ENCODE measurements at regions not wholly inside any gene's neighbourhood (a gene's known extent, or its start where the extent isn't known, plus 50 kb on each side); places are given as distances from the start of the nearest gene placed in this dataset.

GRCh38 chr4:11593576-11594116, 165.0 kb upstream of the HS3ST1 start:
- intact Hi-C loops (cut with micrococcal nuclease), result no loop called here

GRCh38 chr4:11592276-11592675, 163.6 kb upstream of the HS3ST1 start:
- Histone ChIP-seq H3K36me3 (ENCODE audit: control insufficient read depth in 2 of 3, insufficient read depth in 3 of 3, low read length in 3 of 3) (no peaks in the 10 kb centered on the region), H3K4me3 (ENCODE audit: low read length) (no peak overlapping the region), H3K4me1 (ENCODE audit: control insufficient read depth in 2 of 2, insufficient read depth in 2 of 2, low read length in 2 of 2) (no peaks in the 10 kb centered on the region), H3K27ac (ENCODE audit: low read depth, low read length) (no peak overlapping the region), H3K27me3 (ENCODE audit: control insufficient read depth in 2 of 2, insufficient read depth in 2 of 2, low read length in 2 of 2) (no peaks in the 10 kb centered on the region), H3K9me3 (ENCODE audit: control insufficient read depth in 2 of 3, low read length in 3 of 3) (no peaks in the 10 kb centered on the region)
- Mint-ChIP-seq H3K4me3 (no peak overlapping the region), H3K27ac (no peak overlapping the region), H3K4me1 (peaks cover 0 to 3% (median 0%) of the 10 kb centered on the region in 7 donors), H3K27me3 (peaks cover 0 to 4% (median 0%) of the 10 kb centered on the region in 5 donors), H3K36me3 (no peaks in the 10 kb centered on the region), H3K9me3 (peaks cover 0 to 2% (median 0%) of the 10 kb centered on the region in 11 donors)
- ATAC-seq (no peak), DNase-seq (no peak)
- ChIA-PET POLR2A (no interaction called here), CTCF (no interaction called here)
- intact Hi-C loops (cut with micrococcal nuclease), result no loop called here

More at GRCh38 chr4:11593576-11594116, 165.0 kb upstream of the HS3ST1 start:
- Mint-ChIP-seq H3K4me3 (no peak overlapping the region), H3K9me3 (peaks cover 0 to 2% (median 0%) of the 10 kb centered on the region in 11 donors), H3K27ac (no peak overlapping the region), H3K36me3 (no peaks in the 10 kb centered on the region), H3K27me3 (peaks cover 0 to under 1% (median 0%) of the 10 kb centered on the region in 5 donors), H3K4me1 (peaks cover 0 to 4% (median 0%) of the 10 kb centered on the region in 7 donors)
- Histone ChIP-seq H3K36me3 (ENCODE audit: control insufficient read depth in 2 of 3, insufficient read depth in 3 of 3, low read length in 3 of 3) (no peaks in the 10 kb centered on the region), H3K27me3 (ENCODE audit: control insufficient read depth in 2 of 2, insufficient read depth in 2 of 2, low read length in 2 of 2) (no peaks in the 10 kb centered on the region), H3K27ac (ENCODE audit: low read depth, low read length) (no peak overlapping the region), H3K4me1 (ENCODE audit: control insufficient read depth in 2 of 2, insufficient read depth in 2 of 2, low read length in 2 of 2) (no peaks in the 10 kb centered on the region), H3K9me3 (ENCODE audit: control insufficient read depth in 2 of 3, low read length in 3 of 3) (no peaks in the 10 kb centered on the region), H3K4me3 (ENCODE audit: low read length) (no peak overlapping the region)
- ChIA-PET POLR2A (no interaction called here), CTCF (no interaction called here)
- ATAC-seq (no peak), DNase-seq (no peak)

- Histone ChIP-seq H3K4me3 (ENCODE audit: low read length) (no peak overlapping the region), H3K36me3 (ENCODE audit: control insufficient read depth in 2 of 3, insufficient read depth in 3 of 3, low read length in 3 of 3) (no peaks in the 10 kb centered on the region), H3K27ac (ENCODE audit: low read depth, low read length) (no peak overlapping the region), H3K27me3 (ENCODE audit: control insufficient read depth in 2 of 2, insufficient read depth in 2 of 2, low read length in 2 of 2) (no peaks in the 10 kb centered on the region), H3K9me3 (ENCODE audit: control insufficient read depth in 2 of 3, low read length in 3 of 3) (no peaks in the 10 kb centered on the region), H3K4me1 (ENCODE audit: control insufficient read depth in 2 of 2, insufficient read depth in 2 of 2, low read length in 2 of 2) (no peaks in the 10 kb centered on the region)
- POLR2A ChIA-PET, result no interaction called here
- DNase-seq (no peak), ATAC-seq (no peak)
- Mint-ChIP-seq H3K4me3 (no peak overlapping the region), H3K36me3 (no peaks in the 10 kb centered on the region), H3K27me3 (peaks cover 0 to 8% (median 0%) of the 10 kb centered on the region in 5 donors), H3K4me1 (peaks cover 0 to 3% (median 0%) of the 10 kb centered on the region in 7 donors), H3K27ac (no peak overlapping the region), H3K9me3 (no peaks in the 10 kb centered on the region)
- CTCF ChIA-PET, result no interaction called here
- intact Hi-C loops (cut with micrococcal nuclease), result no loop called here
Measured at GRCh38 chr4:11590132-11590531, 161.4 kb upstream of the HS3ST1 start.

GRCh38 chr4:11589676-11590075, 161.0 kb upstream of the HS3ST1 start:
- peaks cover 0 to 3% (median 0%) of the 10 kb centered on the region in 7 donors for H3K4me1 Mint-ChIP-seq
- no peaks in the 10 kb centered on the region for H3K27me3 ChIP-seq (ENCODE audit: control insufficient read depth in 2 of 2, insufficient read depth in 2 of 2, low read length in 2 of 2)
- peaks cover 0 to 11% (median 0%) of the 10 kb centered on the region in 5 donors for H3K27me3 Mint-ChIP-seq
- ATAC-seq (no peak), DNase-seq (no peak)
- H3K27ac ChIP-seq (ENCODE audit: low read depth, low read length), result no peak overlapping the region
- no peaks in the 10 kb centered on the region for H3K36me3 ChIP-seq (ENCODE audit: control insufficient read depth in 2 of 3, insufficient read depth in 3 of 3, low read length in 3 of 3)
- H3K9me3 Mint-ChIP-seq, result no peaks in the 10 kb centered on the region
- H3K4me1 ChIP-seq (ENCODE audit: control insufficient read depth in 2 of 2, insufficient read depth in 2 of 2, low read length in 2 of 2), result no peaks in the 10 kb centered on the region
- POLR2A ChIA-PET, result no interaction called here
- H3K9me3 ChIP-seq (ENCODE audit: control insufficient read depth in 2 of 3, low read length in 3 of 3), result no peaks in the 10 kb centered on the region
- H3K36me3 Mint-ChIP-seq, result no peaks in the 10 kb centered on the region
- CTCF ChIA-PET, result no interaction called here
- H3K27ac Mint-ChIP-seq, result no peak overlapping the region
- intact Hi-C loops (cut with micrococcal nuclease), result no loop called here
- H3K4me3 Mint-ChIP-seq, result no peak overlapping the region
- H3K4me3 ChIP-seq (ENCODE audit: low read length), result no peak overlapping the region

- peaks cover 0 to 4% (median 0%) of the 10 kb centered on the region in 11 donors for H3K9me3 Mint-ChIP-seq
- H3K27me3 ChIP-seq (ENCODE audit: control insufficient read depth in 2 of 2, insufficient read depth in 2 of 2, low read length in 2 of 2), result no peaks in the 10 kb centered on the region
- H3K27ac ChIP-seq (ENCODE audit: low read depth, low read length), result no peak overlapping the region
- H3K27me3 Mint-ChIP-seq, result peaks cover 0 to 11% (median 4%) of the 10 kb centered on the region in 5 donors
- H3K36me3 Mint-ChIP-seq, result no peaks in the 10 kb centered on the region
- ATAC-seq (no peak), DNase-seq (no peak)
- H3K9me3 ChIP-seq (ENCODE audit: control insufficient read depth in 2 of 3, low read length in 3 of 3), result no peaks in the 10 kb centered on the region
- ChIA-PET CTCF (no interaction called here), POLR2A (no interaction called here)
- no peaks in the 10 kb centered on the region for H3K36me3 ChIP-seq (ENCODE audit: control insufficient read depth in 2 of 3, insufficient read depth in 3 of 3, low read length in 3 of 3)
- H3K27ac Mint-ChIP-seq, result no peak overlapping the region
- H3K4me1 Mint-ChIP-seq, result peaks cover 0 to 3% (median 0%) of the 10 kb centered on the region in 7 donors
- intact Hi-C loops (cut with micrococcal nuclease), result no loop called here
- H3K4me3 Mint-ChIP-seq, result no peak overlapping the region
- H3K4me3 ChIP-seq (ENCODE audit: low read length), result no peak overlapping the region
- no peaks in the 10 kb centered on the region for H3K4me1 ChIP-seq (ENCODE audit: control insufficient read depth in 2 of 2, insufficient read depth in 2 of 2, low read length in 2 of 2)
Measured at GRCh38 chr4:11587797-11588196, 159.1 kb upstream of the HS3ST1 start.

GRCh38 chr4:11585506-11585905, 156.8 kb upstream of the HS3ST1 start:
- Mint-ChIP-seq H3K4me1 (peaks cover 0 to 3% (median 0%) of the 10 kb centered on the region in 7 donors), H3K27ac (no peak overlapping the region), H3K27me3 (peaks cover 0 to 11% (median 4%) of the 10 kb centered on the region in 5 donors), H3K9me3 (peaks cover 0 to 20% (median 10%) of the 10 kb centered on the region in 11 donors), H3K4me3 (no peak overlapping the region), H3K36me3 (peaks cover 0 to 9% (median 0%) of the 10 kb centered on the region in 5 donors)
- DNase-seq (no peak), ATAC-seq (no peak)
- Histone ChIP-seq H3K27ac (ENCODE audit: low read depth, low read length) (no peak overlapping the region), H3K27me3 (ENCODE audit: control insufficient read depth in 2 of 2, insufficient read depth in 2 of 2, low read length in 2 of 2) (no peaks in the 10 kb centered on the region), H3K9me3 (ENCODE audit: control insufficient read depth in 2 of 3, low read length in 3 of 3) (no peaks in the 10 kb centered on the region), H3K4me1 (ENCODE audit: control insufficient read depth in 2 of 2, insufficient read depth in 2 of 2, low read length in 2 of 2) (no peaks in the 10 kb centered on the region), H3K36me3 (ENCODE audit: control insufficient read depth in 2 of 3, insufficient read depth in 3 of 3, low read length in 3 of 3) (no peaks in the 10 kb centered on the region), H3K4me3 (ENCODE audit: low read length) (no peak overlapping the region)
- ChIA-PET CTCF (no interaction called here), POLR2A (no interaction called here)
- intact Hi-C loops (cut with micrococcal nuclease), result no loop called here

GRCh38 chr4:11568511-11568910, 139.8 kb upstream of the HS3ST1 start:
- no peak for DNase-seq
- ChIA-PET CTCF (no interaction called here), POLR2A (no interaction called here)
- intact Hi-C loops (cut with micrococcal nuclease), result no loop called here
- no peaks in the 10 kb centered on the region for H3K27me3 ChIP-seq (ENCODE audit: control insufficient read depth in 2 of 2, insufficient read depth in 2 of 2, low read length in 2 of 2)
- Mint-ChIP-seq H3K4me1 (peaks cover 0 to 2% (median 0%) of the 10 kb centered on the region in 7 donors), H3K27ac (no peak overlapping the region), H3K27me3 (peaks cover 0 to 5% (median 0%) of the 10 kb centered on the region in 5 donors), H3K36me3 (peaks cover 0 to 5% (median 0%) of the 10 kb centered on the region in 5 donors), H3K4me3 (no peak overlapping the region), H3K9me3 (peaks cover 0 to 13% (median 0%) of the 10 kb centered on the region in 11 donors)
- H3K4me1 ChIP-seq (ENCODE audit: control insufficient read depth in 2 of 2, insufficient read depth in 2 of 2, low read length in 2 of 2), result no peaks in the 10 kb centered on the region
- no peaks in the 10 kb centered on the region for H3K36me3 ChIP-seq (ENCODE audit: control insufficient read depth in 2 of 3, insufficient read depth in 3 of 3, low read length in 3 of 3)
- no peak for ATAC-seq
- H3K9me3 ChIP-seq (ENCODE audit: control insufficient read depth in 2 of 3, low read length in 3 of 3), result no peaks in the 10 kb centered on the region
- no peak overlapping the region for H3K27ac ChIP-seq (ENCODE audit: low read depth, low read length)
- H3K4me3 ChIP-seq (ENCODE audit: low read length), result no peak overlapping the region

All from naive thymus-derived CD4-positive, alpha-beta T cell (primary cell).